ENCODE measurements at regions not wholly inside any gene's neighbourhood (a gene's known extent, or its start where the extent isn't known, plus 50 kb on each side); places are given as distances from the start of the nearest gene placed in this dataset.

DNA sequence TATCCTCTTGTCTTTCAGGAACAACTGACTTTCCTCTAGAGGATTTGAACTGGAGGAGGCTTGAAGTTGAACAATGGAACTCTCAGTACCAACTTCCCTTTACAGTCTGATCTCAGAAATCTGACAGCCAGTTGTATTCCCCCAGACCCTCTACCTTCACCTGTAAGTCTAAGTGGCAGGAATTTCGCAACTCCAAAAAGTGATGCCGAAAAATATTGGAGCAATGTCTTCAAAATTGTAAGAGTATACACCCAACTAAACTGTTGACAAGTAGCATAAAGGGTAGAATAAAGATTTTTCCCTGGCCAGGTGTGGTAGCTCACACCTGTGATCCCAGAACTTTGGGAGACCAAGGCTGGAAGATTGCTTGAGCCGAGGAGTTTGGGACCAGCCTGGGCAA is 69.1 kb upstream of the CFAP20DC start:
- H3K4me3 ChIP-seq (ENCODE audit: low read length in 2 of 2) = no peak overlapping the region
- DNase-seq (ENCODE audit: low spot score) = no peak
- H3K9ac ChIP-seq (ENCODE audit: low read depth, low read length, poor library complexity) = no peak overlapping the region
- WGBS, 2 donors (ENCODE audit: extremely low coverage in 2 of 2, insufficient read length in 2 of 2, insufficient replicate concordance in 1 of 2) = no CpG with 5 or more reads among the region's 3 CpGs
- H3K14ac ChIP-seq (ENCODE audit: low read length) = no peak overlapping the region
- no peak overlapping the region for H2BK120ac ChIP-seq (ENCODE audit: low read depth, low read length)
- H4K91ac ChIP-seq (ENCODE audit: low read depth, low read length, poor library complexity) = no peak overlapping the region
- no peak overlapping the region for H2BK15ac ChIP-seq (ENCODE audit: low read length)
- no peak overlapping the region for H2BK12ac ChIP-seq (ENCODE audit: low read length)
- no peak overlapping the region for H3K4ac ChIP-seq (ENCODE audit: low read length)
- H3K9me3 ChIP-seq (replicated peaks in 1 of 2; ENCODE audit: control insufficient read depth in 2 of 2, insufficient read depth in 1 of 2, low read depth in 1 of 2, low read length in 2 of 2) = no peaks in the 10 kb centered on the region
- no peaks in the 10 kb centered on the region for H3K27me3 ChIP-seq (ENCODE audit: control insufficient read depth in 3 of 3, insufficient read depth in 3 of 3, low read depth in 1 of 3, low read length in 3 of 3)
- no peak overlapping the region for H3K4me2 ChIP-seq (ENCODE audit: insufficient read depth, low read length, poor library complexity, severe bottlenecking)
- no peak overlapping the region for H3K27ac ChIP-seq (replicated peaks; ENCODE audit: low read length)
- H3K23ac ChIP-seq (ENCODE audit: low read depth, low read length, poor library complexity) = no peak overlapping the region
- H2AFZ ChIP-seq (ENCODE audit: low read length) = no peak overlapping the region
- no peak overlapping the region for H3K18ac ChIP-seq (ENCODE audit: low read length)
- no peaks in the 10 kb centered on the region for H3K79me1 ChIP-seq (ENCODE audit: low read depth, low read length)
- no peak overlapping the region for H2BK5ac ChIP-seq (ENCODE audit: low read length)
- no peaks in the 10 kb centered on the region for H3K4me1 ChIP-seq (ENCODE audit: control insufficient read depth in 2 of 2, insufficient read depth in 1 of 2, low read depth in 1 of 2, low read length in 2 of 2)
- H3K36me3 ChIP-seq (replicated peaks in 1 of 2; ENCODE audit: control insufficient read depth in 2 of 2, insufficient read depth in 2 of 2, low read length in 2 of 2) = no peaks in the 10 kb centered on the region
- H4K8ac ChIP-seq (ENCODE audit: low read depth, low read length) = no peak overlapping the region
- H2AK5ac ChIP-seq (ENCODE audit: low read depth, low read length) = no peak overlapping the region

DNA sequence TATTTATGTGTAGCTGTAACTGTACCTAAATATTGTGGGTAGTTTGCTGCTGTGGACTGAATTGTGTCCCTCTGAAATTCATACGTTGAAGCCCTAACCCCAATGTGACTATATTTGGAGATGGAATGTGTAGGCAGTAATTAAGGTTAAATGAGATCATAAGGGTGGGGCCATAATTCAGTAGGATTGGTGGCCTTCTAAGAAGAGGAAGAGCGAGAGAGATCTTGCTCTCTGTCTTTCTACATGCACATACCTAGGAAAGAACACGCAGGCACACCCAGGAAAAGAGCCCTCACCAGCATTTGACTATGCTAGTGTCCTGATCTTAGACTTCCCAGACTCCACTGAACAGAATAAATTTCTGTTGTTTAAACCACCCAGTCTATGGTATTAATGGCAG is 67.6 kb upstream of the CFAP20DC start:
- H3K23ac ChIP-seq (ENCODE audit: low read depth, low read length, poor library complexity) = no peak overlapping the region
- H2BK15ac ChIP-seq (ENCODE audit: low read length) = no peak overlapping the region
- no peaks in the 10 kb centered on the region for H3K36me3 ChIP-seq (replicated peaks in 1 of 2; ENCODE audit: control insufficient read depth in 2 of 2, insufficient read depth in 2 of 2, low read length in 2 of 2)
- no peak overlapping the region for H3K18ac ChIP-seq (ENCODE audit: low read length)
- no peaks in the 10 kb centered on the region for H3K27me3 ChIP-seq (ENCODE audit: control insufficient read depth in 3 of 3, insufficient read depth in 3 of 3, low read depth in 1 of 3, low read length in 3 of 3)
- no peak overlapping the region for H3K4me3 ChIP-seq (ENCODE audit: low read length in 2 of 2)
- no peak overlapping the region for H3K14ac ChIP-seq (ENCODE audit: low read length)
- H3K79me1 ChIP-seq (ENCODE audit: low read depth, low read length) = no peaks in the 10 kb centered on the region
- no peak overlapping the region for H2AFZ ChIP-seq (ENCODE audit: low read length)
- no peak overlapping the region for H2BK5ac ChIP-seq (ENCODE audit: low read length)
- no peak overlapping the region for H2BK12ac ChIP-seq (ENCODE audit: low read length)
- H2BK120ac ChIP-seq (ENCODE audit: low read depth, low read length) = no peak overlapping the region
- H3K4ac ChIP-seq (ENCODE audit: low read length) = no peak overlapping the region
- H4K8ac ChIP-seq (ENCODE audit: low read depth, low read length) = no peak overlapping the region
- no CpG with 5 or more reads among the region's 3 CpGs for WGBS, 2 donors (ENCODE audit: extremely low coverage in 2 of 2, insufficient read length in 2 of 2, insufficient replicate concordance in 1 of 2)
- no peak overlapping the region for H3K27ac ChIP-seq (replicated peaks; ENCODE audit: low read length)
- no peak overlapping the region for H3K4me2 ChIP-seq (ENCODE audit: insufficient read depth, low read length, poor library complexity, severe bottlenecking)
- no peak overlapping the region for H2AK5ac ChIP-seq (ENCODE audit: low read depth, low read length)
- H3K9ac ChIP-seq (ENCODE audit: low read depth, low read length, poor library complexity) = no peak overlapping the region
- H3K9me3 ChIP-seq (replicated peaks in 1 of 2; ENCODE audit: control insufficient read depth in 2 of 2, insufficient read depth in 1 of 2, low read depth in 1 of 2, low read length in 2 of 2) = no peaks in the 10 kb centered on the region
- DNase-seq (ENCODE audit: low spot score) = no peak
- H3K4me1 ChIP-seq (ENCODE audit: control insufficient read depth in 2 of 2, insufficient read depth in 1 of 2, low read depth in 1 of 2, low read length in 2 of 2) = no peaks in the 10 kb centered on the region
- no peak overlapping the region for H4K91ac ChIP-seq (ENCODE audit: low read depth, low read length, poor library complexity)

DNA sequence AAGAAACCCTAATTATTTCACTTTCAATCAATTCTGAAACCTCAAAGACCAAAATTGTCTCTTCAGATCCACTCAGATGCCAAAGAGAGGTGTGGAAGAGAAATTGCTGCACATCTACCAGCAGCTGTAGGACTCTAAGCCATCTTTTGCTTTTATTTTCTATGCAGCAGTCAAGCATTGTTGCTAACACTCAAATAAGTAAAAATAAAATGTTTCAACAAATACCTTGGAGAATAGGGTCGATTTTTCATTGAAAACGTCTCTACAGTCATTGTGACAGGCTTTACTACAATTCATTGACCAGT is 66.4 kb upstream of the CFAP20DC start:
- no peak overlapping the region for H3K4ac ChIP-seq (ENCODE audit: low read length)
- H3K9me3 ChIP-seq (replicated peaks in 1 of 2; ENCODE audit: control insufficient read depth in 2 of 2, insufficient read depth in 1 of 2, low read depth in 1 of 2, low read length in 2 of 2) = no peaks in the 10 kb centered on the region
- no peak overlapping the region for H4K8ac ChIP-seq (ENCODE audit: low read depth, low read length)
- H3K4me1 ChIP-seq (ENCODE audit: control insufficient read depth in 2 of 2, insufficient read depth in 1 of 2, low read depth in 1 of 2, low read length in 2 of 2) = no peaks in the 10 kb centered on the region
- no peak overlapping the region for H2AK5ac ChIP-seq (ENCODE audit: low read depth, low read length)
- no peak overlapping the region for H3K4me3 ChIP-seq (ENCODE audit: low read length in 2 of 2)
- no peak overlapping the region for H3K14ac ChIP-seq (ENCODE audit: low read length)
- H4K91ac ChIP-seq (ENCODE audit: low read depth, low read length, poor library complexity) = no peak overlapping the region
- H2AFZ ChIP-seq (ENCODE audit: low read length) = peak overlapping the region; percentile 60
- H2BK120ac ChIP-seq (ENCODE audit: low read depth, low read length) = no peak overlapping the region
- H3K18ac ChIP-seq (ENCODE audit: low read length) = no peak overlapping the region
- no peaks in the 10 kb centered on the region for H3K79me1 ChIP-seq (ENCODE audit: low read depth, low read length)
- DNase-seq (ENCODE audit: low spot score) = no peak
- no peak overlapping the region for H2BK12ac ChIP-seq (ENCODE audit: low read length)
- H3K23ac ChIP-seq (ENCODE audit: low read depth, low read length, poor library complexity) = no peak overlapping the region
- H3K27ac ChIP-seq (replicated peaks; ENCODE audit: low read length) = no peak overlapping the region
- WGBS, 2 donors (ENCODE audit: extremely low coverage in 2 of 2, insufficient read length in 2 of 2, insufficient replicate concordance in 1 of 2) = no CpG with 5 or more reads among the region's 2 CpGs
- no peak overlapping the region for H2BK5ac ChIP-seq (ENCODE audit: low read length)
- H3K4me2 ChIP-seq (ENCODE audit: insufficient read depth, low read length, poor library complexity, severe bottlenecking) = no peak overlapping the region
- H3K9ac ChIP-seq (ENCODE audit: low read depth, low read length, poor library complexity) = no peak overlapping the region
- no peaks in the 10 kb centered on the region for H3K36me3 ChIP-seq (replicated peaks in 1 of 2; ENCODE audit: control insufficient read depth in 2 of 2, insufficient read depth in 2 of 2, low read length in 2 of 2)
- H2BK15ac ChIP-seq (ENCODE audit: low read length) = no peak overlapping the region
- no peaks in the 10 kb centered on the region for H3K27me3 ChIP-seq (ENCODE audit: control insufficient read depth in 3 of 3, insufficient read depth in 3 of 3, low read depth in 1 of 3, low read length in 3 of 3)

DNA sequence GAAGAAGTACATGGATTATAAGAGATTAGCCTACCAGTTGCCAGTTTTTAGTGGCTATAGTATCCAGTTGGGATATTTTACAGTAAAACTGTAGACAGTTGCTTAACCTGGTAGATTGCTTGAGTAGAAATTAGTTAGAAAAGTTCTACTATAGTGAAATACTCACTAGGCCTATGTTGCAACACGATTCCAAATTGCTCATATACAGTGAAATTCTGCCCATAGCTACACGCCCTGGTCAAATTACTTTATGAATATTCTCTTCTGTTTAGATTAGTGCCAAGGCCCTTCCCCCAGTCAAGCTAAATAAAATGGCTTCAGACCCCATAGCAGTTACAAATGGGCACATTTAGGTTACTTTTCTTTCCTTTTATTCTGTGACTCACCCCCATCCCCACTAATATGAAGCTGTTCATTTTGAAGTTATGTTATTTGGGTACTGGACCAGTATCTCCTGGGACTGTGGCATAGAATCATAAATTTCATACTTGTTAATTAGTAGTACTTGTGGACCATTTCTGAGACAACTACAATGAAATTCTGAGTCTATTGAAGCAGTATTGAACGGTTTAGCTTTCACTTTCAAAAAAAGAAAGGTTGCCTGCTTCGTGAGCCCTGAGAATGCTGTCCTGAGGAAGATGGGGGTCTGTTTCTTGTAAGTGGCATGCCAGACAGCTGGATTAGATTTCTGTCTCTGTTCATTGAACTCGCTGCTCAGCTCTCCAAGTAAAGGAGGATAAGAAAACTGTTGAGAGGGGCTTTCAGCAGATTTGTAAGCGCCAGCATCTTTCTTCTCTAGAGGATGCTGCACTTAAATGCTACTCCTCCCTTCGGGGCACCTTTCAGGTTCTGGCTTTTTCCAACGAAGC is 65.8 kb upstream of the CFAP20DC start:
- H3K18ac ChIP-seq (ENCODE audit: low read length) = no peak overlapping the region
- H2BK12ac ChIP-seq (ENCODE audit: low read length) = no peak overlapping the region
- H3K36me3 ChIP-seq (replicated peaks in 1 of 2; ENCODE audit: control insufficient read depth in 2 of 2, insufficient read depth in 2 of 2, low read length in 2 of 2) = no peaks in the 10 kb centered on the region
- H3K14ac ChIP-seq (ENCODE audit: low read length) = no peak overlapping the region
- H3K23ac ChIP-seq (ENCODE audit: low read depth, low read length, poor library complexity) = no peak overlapping the region
- no peaks in the 10 kb centered on the region for H3K4me1 ChIP-seq (ENCODE audit: control insufficient read depth in 2 of 2, insufficient read depth in 1 of 2, low read depth in 1 of 2, low read length in 2 of 2)
- DNase-seq (ENCODE audit: low spot score) = no peak
- peak overlapping the region; percentile 60 for H2AFZ ChIP-seq (ENCODE audit: low read length)
- no peaks in the 10 kb centered on the region for H3K9me3 ChIP-seq (replicated peaks in 1 of 2; ENCODE audit: control insufficient read depth in 2 of 2, insufficient read depth in 1 of 2, low read depth in 1 of 2, low read length in 2 of 2)
- H4K8ac ChIP-seq (ENCODE audit: low read depth, low read length) = no peak overlapping the region
- H3K27me3 ChIP-seq (ENCODE audit: control insufficient read depth in 3 of 3, insufficient read depth in 3 of 3, low read depth in 1 of 3, low read length in 3 of 3) = no peaks in the 10 kb centered on the region
- no peak overlapping the region for H2BK120ac ChIP-seq (ENCODE audit: low read depth, low read length)
- H3K4ac ChIP-seq (ENCODE audit: low read length) = no peak overlapping the region
- no peak overlapping the region for H3K4me2 ChIP-seq (ENCODE audit: insufficient read depth, low read length, poor library complexity, severe bottlenecking)
- H4K91ac ChIP-seq (ENCODE audit: low read depth, low read length, poor library complexity) = no peak overlapping the region
- H2BK5ac ChIP-seq (ENCODE audit: low read length) = no peak overlapping the region
- H3K9ac ChIP-seq (ENCODE audit: low read depth, low read length, poor library complexity) = no peak overlapping the region
- no peak overlapping the region for H3K4me3 ChIP-seq (ENCODE audit: low read length in 2 of 2)
- H2BK15ac ChIP-seq (ENCODE audit: low read length) = no peak overlapping the region
- H3K27ac ChIP-seq (replicated peaks; ENCODE audit: low read length) = no peak overlapping the region
- WGBS, 2 donors (ENCODE audit: extremely low coverage in 2 of 2, insufficient read length in 2 of 2, insufficient replicate concordance in 1 of 2) = no CpG with 5 or more reads among the region's 8 CpGs
- H3K79me1 ChIP-seq (ENCODE audit: low read depth, low read length) = no peaks in the 10 kb centered on the region
- no peak overlapping the region for H2AK5ac ChIP-seq (ENCODE audit: low read depth, low read length)

Data from neuronal stem cell (in vitro differentiated cells).